T-helper 17 cell (primary cell): ENCODE measurements at regions not wholly inside any gene's neighbourhood (a gene's known extent, or its start where the extent isn't known, plus 50 kb on each side); places are given as distances from the start of the nearest gene placed in this dataset.

Experiments used
- ATAC-seq: fragments of 150-1000 bp; cut with Tn5 transposase; 2 replicates; pipeline ENCODE4 v1.10.0; 2021; ENCODE audit warnings: mild to moderate bottlenecking, moderate library complexity
- DNase-seq, 3 donors: peaks; one replicate each; pipeline versions ENCODE4 v3.0.0 to v3.0.0-alpha.2; 2020 to 2021
- H3K9me3 ChIP-seq: one replicate; pipeline ENCODE4 v1.7.0; 2013; ENCODE audit warnings: low read length, mild to moderate bottlenecking; ENCODE audit not compliant: control insufficient read depth, poor library complexity, severe bottlenecking
- H3K27ac Mint-ChIP-seq: one replicate; pipeline ENCODE4 v1.8.0; 2022; ENCODE audit warnings: mild to moderate bottlenecking, moderate library complexity, mixed read lengths
- H3K27me3 Mint-ChIP-seq: one replicate; pipeline ENCODE4 v1.8.0; 2022; ENCODE audit warnings: mixed read lengths
- H3K36me3 Mint-ChIP-seq: one replicate; pipeline ENCODE4 v1.8.0; 2022; ENCODE audit warnings: low read depth, mixed read lengths
- H3K4me1 Mint-ChIP-seq: one replicate; pipeline ENCODE4 v1.8.0; 2022; ENCODE audit warnings: mild to moderate bottlenecking, mixed read lengths
- H3K4me3 Mint-ChIP-seq: one replicate; pipeline ENCODE4 v1.8.0; 2022; ENCODE audit warnings: mild to moderate bottlenecking, moderate library complexity, mixed read lengths

DNA sequence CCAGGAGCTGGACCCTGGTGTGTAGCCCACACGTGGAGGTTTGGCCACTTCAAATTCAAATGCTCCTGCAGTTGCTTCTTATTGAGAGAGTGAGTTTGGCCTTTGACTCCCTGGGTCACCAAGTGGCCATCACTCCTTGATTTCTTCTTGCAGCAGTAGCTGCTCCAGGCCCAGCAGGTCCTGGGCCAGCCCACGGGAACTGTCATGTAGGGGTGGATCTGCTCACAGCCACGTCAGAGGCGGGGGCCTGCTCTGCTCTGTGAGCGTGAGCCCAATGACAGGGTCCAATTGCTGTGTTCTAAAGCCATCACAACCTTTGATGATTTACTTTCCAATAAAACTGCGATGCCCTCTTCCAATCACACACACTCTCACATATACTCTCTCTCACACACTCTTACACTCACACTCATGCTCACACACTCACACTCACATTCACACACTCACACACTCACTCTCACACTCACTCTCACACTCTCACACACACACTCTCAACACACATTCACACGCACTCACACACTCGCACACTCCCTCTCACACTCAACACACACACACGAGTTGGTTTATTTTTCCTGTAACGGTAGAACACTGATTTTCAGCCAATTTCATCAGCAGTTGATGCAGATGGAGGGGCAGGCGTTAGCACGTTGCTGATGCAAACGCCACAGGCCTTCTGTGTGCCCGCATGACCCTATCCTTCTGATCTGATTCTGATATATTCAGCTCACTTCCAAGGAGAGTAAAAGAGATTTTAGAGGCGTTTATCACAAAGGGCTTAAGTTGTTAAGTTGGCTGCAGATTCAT is 210.7 kb upstream of the PPP2R2D start:
- H3K36me3 Mint-ChIP-seq: no peaks in the 10 kb centered on the region
- ATAC-seq: no peak
- H3K4me3 Mint-ChIP-seq: no peak overlapping the region
- no peaks in the 10 kb centered on the region for H3K9me3 ChIP-seq
- no peaks in the 10 kb centered on the region for H3K27me3 Mint-ChIP-seq
- H3K27ac Mint-ChIP-seq: no peak overlapping the region
- no peak for DNase-seq
- no peaks in the 10 kb centered on the region for H3K4me1 Mint-ChIP-seq

DNA sequence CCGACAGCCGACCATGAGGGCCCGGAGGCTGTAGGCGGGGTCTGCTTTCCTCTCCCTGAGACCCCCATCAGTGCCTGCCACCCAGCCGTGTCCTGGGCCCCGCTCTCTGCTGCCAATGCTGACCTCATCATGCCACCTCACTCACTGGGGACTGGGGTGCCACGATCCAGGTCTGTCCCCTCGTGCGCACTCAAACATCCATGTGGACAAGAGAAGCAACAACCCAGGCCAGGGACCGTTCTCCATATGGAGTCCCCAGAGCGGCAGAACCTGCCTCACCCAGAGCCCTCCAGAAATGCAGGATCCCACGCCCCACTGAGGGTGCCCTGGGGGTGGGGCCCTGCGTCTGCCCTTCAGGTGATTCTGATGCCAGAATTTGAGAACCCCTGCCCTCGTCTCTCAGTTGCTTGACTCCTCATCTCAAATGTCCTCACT is 210.0 kb upstream of the PPP2R2D start:
- no peaks in the 10 kb centered on the region for H3K9me3 ChIP-seq
- Mint-ChIP-seq H3K36me3 (no peaks in the 10 kb centered on the region), H3K4me3 (no peak overlapping the region), H3K27me3 (no peaks in the 10 kb centered on the region), H3K4me1 (no peaks in the 10 kb centered on the region), H3K27ac (no peak overlapping the region)
- ATAC-seq: no peak
- no peak for DNase-seq

DNA sequence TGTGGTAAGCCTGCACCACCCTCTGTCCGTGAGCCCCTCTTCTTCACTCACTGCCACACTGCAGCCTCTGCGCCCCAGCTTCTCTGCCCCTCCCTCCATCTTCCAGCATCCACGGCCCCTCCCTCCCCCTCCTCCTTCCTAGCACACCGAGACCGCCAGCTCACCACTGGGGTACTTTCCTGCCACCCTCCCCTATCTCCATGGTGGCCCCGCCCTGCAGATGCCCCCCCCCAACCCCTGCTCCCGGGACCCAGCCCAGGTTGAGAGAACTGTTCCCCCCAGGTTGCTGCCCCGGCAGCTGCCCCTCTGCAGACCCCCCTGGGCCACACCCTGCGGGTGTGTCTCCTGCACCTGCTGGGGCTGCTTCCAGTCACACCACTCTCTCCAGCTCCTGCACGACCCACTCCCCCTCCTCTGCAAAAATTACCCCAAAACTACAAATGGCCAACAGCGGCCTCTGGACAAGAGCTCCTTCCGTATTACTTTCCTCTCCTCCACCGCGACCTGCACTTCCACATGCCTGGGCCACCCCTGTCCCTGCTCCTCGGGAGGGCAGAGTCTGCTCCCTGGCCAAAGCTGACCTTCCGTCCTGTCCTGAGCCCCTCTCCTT is 209.2 kb upstream of the PPP2R2D start:
- Mint-ChIP-seq H3K27ac (no peak overlapping the region), H3K27me3 (no peaks in the 10 kb centered on the region), H3K4me1 (no peaks in the 10 kb centered on the region), H3K36me3 (no peaks in the 10 kb centered on the region), H3K4me3 (no peak overlapping the region)
- DNase-seq (no peak), ATAC-seq (no peak)
- no peaks in the 10 kb centered on the region for H3K9me3 ChIP-seq

DNA sequence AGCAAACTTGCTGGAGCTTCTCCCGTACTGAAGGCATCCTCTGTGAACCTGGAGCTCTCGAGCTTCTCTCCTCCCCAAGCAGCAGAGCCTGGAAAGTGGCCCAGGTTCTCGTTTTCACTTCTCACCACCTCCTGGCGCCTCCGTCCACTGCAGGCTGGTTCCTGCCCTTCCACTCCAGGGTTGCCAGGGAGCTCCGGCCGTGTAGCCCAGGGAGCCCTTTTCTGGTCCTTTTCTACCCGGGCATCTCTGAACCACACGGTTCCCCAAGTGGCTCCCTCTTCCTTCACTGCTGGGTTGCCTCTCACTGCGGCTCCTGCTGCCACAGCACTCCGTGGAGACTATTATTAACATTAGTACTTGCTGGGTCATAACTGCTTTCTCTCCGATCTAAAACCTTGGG is 208.6 kb upstream of the PPP2R2D start:
- Mint-ChIP-seq H3K36me3 (no peaks in the 10 kb centered on the region), H3K27me3 (no peaks in the 10 kb centered on the region), H3K27ac (no peak overlapping the region), H3K4me1 (no peaks in the 10 kb centered on the region), H3K4me3 (no peak overlapping the region)
- no peak for ATAC-seq
- no peaks in the 10 kb centered on the region for H3K9me3 ChIP-seq
- no peak for DNase-seq

DNA sequence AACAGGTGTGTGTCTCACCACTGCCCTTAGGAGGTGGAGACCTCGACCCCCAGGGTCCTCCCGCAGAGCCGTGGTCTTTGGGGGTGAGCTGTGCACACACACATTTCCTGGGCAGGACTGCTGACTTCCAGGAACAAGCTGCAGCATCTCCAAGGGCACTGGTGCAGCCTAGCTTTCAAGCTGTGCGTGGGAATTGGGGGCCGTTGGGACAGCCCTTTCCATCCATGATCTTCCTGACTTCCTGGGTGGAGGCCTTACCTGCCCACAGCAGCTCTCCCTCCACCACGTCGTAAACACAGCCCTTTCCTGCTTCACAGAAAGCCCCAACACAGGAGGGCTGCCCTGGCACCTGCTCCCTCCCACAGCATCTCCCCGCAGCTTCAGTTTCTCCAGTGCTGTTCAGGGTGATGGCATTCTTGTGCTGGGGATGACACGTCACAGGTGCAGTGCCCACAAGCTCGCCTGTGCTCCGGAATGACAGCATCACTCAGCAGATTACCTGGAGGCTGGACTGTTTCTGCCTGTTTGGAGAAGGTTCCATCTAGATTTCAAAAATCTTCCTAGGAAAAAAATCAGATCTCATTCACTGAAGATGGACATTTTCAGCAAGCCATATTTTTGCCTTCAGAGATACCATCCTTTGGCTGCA is 208.0 kb upstream of the PPP2R2D start:
- no peaks in the 10 kb centered on the region for H3K9me3 ChIP-seq
- H3K27me3 Mint-ChIP-seq: no peaks in the 10 kb centered on the region
- no peak for DNase-seq
- no peak overlapping the region for H3K4me3 Mint-ChIP-seq
- no peak for ATAC-seq
- H3K27ac Mint-ChIP-seq: no peak overlapping the region
- no peaks in the 10 kb centered on the region for H3K36me3 Mint-ChIP-seq
- H3K4me1 Mint-ChIP-seq: no peaks in the 10 kb centered on the region

DNA sequence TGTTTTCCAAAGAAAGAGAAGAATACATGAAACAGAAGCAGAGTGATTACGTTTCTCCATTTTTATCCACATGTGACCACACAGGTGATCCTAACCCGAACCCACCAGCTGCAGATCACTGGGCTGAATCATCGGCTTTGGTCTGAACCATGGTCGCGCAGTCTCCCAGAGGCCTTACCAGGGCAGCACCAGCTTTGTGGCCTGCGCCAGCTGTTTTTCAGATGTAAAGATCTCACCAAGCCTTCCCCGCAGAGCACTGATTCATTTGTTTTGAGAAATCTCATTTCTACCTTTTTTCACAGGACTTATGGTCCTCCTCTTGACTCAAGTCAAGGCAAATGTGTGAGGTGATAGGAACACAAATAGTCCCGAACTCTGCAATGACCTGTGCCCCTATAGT is 207.0 kb upstream of the PPP2R2D start:
- Mint-ChIP-seq H3K4me1 (no peaks in the 10 kb centered on the region), H3K36me3 (no peaks in the 10 kb centered on the region), H3K27ac (no peak overlapping the region), H3K27me3 (no peaks in the 10 kb centered on the region), H3K4me3 (no peak overlapping the region)
- DNase-seq (no peak), ATAC-seq (no peak)
- H3K9me3 ChIP-seq: no peaks in the 10 kb centered on the region

DNA sequence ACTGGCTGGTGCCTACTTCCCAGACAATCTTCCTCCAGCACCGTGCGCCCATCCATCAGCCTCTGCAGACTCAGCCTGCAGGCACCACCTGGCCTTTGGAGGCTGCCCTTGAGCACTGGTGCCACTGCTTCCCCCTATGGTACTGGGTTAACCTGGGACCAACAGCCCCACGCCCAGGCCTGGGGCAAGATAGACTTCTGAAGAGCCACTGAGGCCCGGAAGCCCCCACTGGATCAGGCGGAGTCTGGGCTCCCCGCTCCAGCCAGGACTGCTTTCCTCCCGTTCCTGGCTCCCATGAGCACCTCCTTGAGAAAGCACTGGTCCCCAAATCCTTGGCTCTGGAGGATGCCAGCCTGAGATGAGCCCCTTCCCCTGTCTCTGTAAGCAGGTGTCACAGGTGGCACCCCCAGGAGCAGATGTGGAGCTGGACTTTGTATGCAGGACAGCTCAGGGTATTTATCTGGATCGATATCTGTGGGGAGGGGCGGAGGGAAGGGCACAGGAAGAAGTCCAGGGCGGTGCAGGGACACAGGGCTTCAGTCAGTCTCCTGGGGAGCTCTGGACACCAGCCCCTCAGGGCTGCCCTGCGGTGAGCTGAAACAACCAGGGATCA is 206.5 kb upstream of the PPP2R2D start:
- no peak for DNase-seq

DNA sequence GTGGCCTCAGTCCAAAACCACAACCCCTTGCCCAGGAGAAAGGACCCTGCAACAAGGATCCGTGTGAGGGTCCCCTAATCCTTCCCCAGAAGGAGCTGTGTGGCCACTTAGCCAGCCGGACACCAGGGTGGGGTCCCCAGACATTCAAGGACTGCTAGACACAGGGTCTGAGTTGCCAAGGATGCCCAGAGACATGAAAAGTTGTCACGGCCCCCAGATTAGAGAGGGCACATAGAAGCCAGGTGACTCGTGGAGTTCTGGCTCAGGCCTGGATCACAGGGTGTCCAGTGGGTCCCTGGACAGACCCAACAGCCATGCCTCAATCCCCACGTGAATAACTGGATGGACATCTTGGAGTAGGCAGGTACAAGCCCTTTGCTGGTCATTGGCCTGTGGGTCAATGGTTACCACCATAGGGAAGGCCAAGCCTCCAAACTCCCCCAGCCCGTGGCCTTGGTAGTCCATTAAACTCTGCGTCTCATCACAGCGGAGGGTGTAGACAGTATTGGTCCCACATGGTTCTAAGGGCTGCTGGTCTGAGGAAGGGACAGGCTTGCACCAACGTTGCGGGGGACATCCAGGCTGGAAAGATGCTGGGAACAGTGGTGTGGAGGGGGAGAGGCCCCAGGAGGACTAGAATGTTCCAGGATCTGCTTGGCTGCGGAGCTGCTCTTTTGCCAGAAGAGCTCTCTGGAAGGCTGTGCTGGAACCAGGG is 205.9 kb upstream of the PPP2R2D start:
- H3K9me3 ChIP-seq: no peaks in the 10 kb centered on the region
- ATAC-seq (no peak), DNase-seq (no peak)
- Mint-ChIP-seq H3K27ac (no peak overlapping the region), H3K4me1 (no peaks in the 10 kb centered on the region), H3K27me3 (no peaks in the 10 kb centered on the region), H3K36me3 (no peaks in the 10 kb centered on the region), H3K4me3 (no peak overlapping the region)

More for the DNA sequence above, 206.5 kb upstream of the PPP2R2D start:
- Mint-ChIP-seq H3K27ac (no peak overlapping the region), H3K4me1 (no peaks in the 10 kb centered on the region), H3K4me3 (no peak overlapping the region), H3K36me3 (no peaks in the 10 kb centered on the region), H3K27me3 (no peaks in the 10 kb centered on the region)
- H3K9me3 ChIP-seq: no peaks in the 10 kb centered on the region
- no peak for ATAC-seq

DNA sequence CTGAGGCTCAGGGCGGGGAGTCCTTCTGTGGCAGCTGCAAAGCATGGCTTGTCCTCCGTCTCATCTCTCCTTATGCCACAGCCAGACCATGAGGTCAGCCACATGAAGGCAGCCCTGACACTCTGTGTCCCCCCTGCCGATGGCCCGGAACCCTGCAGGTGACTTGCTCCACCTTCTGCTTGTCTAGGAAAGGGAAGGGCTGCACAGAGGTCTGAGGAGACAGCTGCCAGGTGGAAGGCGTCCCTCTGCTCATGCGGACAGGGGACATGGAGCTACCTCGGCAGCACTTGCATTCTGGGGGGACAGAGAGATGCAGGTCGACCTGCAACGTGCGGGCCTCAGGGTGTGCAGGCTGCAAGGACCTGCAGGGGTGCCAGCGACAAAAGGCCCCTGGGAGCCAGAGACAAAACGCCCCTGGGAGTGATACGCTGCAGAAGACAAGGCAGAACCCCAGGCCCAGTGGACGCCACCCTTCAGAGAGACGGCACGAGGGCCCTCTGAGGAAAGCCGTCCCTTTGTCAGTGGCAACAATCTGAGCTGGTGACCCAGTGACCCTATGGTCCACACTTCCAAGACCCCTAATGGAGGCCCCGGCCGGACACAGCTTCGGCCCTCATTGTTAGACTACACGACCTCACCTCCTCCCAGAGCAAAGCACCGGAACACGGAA is 205.2 kb upstream of the PPP2R2D start:
- DNase-seq: no peak
- Mint-ChIP-seq H3K4me1 (no peaks in the 10 kb centered on the region), H3K27ac (no peak overlapping the region), H3K27me3 (no peaks in the 10 kb centered on the region), H3K36me3 (no peaks in the 10 kb centered on the region), H3K4me3 (no peak overlapping the region)
- H3K9me3 ChIP-seq: no peaks in the 10 kb centered on the region
- ATAC-seq: no peak

DNA sequence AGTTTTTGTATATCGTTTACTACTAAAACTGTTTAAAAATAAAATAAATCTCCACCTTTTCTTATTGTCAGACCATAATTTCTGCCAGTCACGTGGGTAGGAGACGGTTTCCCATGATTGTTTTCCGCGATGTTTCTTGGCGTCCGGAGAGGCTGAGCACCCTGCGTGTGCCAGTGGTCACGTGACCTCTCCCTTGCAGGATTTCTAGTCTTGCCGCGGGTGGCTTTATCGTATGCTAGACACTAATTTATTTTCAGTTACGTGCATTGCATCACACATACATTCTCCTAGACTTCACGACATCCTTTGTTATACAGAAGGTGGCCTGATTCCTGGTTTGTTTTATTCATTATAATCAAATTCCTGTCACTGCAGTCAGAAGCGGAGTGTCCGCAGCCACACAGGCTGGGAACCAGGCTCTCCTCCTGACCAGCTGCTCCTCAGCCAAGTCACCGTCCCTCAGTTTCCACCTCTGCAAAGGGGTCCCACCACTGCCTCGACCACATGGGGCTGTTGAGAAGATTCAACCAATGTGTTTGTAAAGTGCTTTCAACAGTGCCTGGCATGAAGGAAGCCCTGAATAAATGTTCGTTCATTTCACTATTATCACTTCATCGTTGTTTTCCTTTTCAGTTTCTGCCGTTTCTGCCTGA is 203.2 kb upstream of the PPP2R2D start:
- no peak for ATAC-seq
- Mint-ChIP-seq H3K27me3 (no peaks in the 10 kb centered on the region), H3K4me1 (no peaks in the 10 kb centered on the region), H3K36me3 (no peaks in the 10 kb centered on the region), H3K4me3 (no peak overlapping the region), H3K27ac (no peak overlapping the region)
- DNase-seq: no peak
- H3K9me3 ChIP-seq: no peaks in the 10 kb centered on the region

DNA sequence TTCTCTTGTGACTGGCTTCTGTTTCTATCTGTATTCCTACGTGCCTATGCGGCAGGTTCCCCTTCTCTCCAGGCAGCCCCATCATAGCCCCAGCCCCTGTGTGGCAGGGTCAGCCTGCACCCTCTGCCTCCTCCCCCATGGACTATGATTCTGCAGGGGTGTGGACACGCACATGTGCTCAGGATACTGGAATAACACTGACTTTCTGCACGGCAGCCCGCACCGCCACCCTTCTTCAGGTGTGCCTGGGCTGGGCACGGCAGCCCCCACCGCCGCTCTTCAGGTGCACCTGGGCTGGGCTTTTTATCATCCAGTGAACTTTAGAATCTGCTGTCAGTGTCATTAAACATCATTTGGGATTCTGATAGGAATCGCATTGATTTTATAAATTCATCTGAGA is 202.6 kb upstream of the PPP2R2D start:
- Mint-ChIP-seq H3K27me3 (peaks cover 3% of the 10 kb centered on the region), H3K27ac (no peak overlapping the region), H3K36me3 (no peaks in the 10 kb centered on the region), H3K4me1 (no peaks in the 10 kb centered on the region), H3K4me3 (no peak overlapping the region)
- DNase-seq: no peak
- no peaks in the 10 kb centered on the region for H3K9me3 ChIP-seq
- no peak for ATAC-seq

DNA sequence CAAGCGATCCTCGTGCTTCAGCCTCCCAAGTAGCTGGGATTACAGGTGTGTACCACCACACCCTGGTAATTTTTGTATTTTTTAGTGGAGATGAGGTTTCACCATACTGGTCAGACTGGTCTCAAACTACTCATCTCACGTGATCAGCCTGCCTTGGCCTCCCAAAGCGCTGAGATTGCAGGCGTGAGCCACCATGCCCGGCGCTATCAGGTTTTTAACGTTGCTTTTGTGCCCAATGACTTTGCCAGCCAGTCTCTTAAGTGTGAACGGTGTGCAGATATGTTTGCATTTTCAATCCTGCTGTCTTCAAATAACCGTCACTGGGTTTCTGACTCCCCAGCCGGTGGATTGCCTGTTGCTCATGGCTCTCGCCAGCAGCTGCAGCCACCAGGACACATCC is 201.8 kb upstream of the PPP2R2D start:
- no peak for DNase-seq
- no peak overlapping the region for H3K27ac Mint-ChIP-seq

More for the DNA sequence above, 201.8 kb upstream of the PPP2R2D start:
- ATAC-seq: no peak
- no peaks in the 10 kb centered on the region for H3K36me3 Mint-ChIP-seq
- H3K9me3 ChIP-seq: no peaks in the 10 kb centered on the region
- H3K27me3 Mint-ChIP-seq: peaks cover 8% of the 10 kb centered on the region
- no peak overlapping the region for H3K4me3 Mint-ChIP-seq
- H3K4me1 Mint-ChIP-seq: no peaks in the 10 kb centered on the region
